HTR-8/SVneo (cell line): ENCODE measurements at regions not wholly inside any gene's neighbourhood (a gene's known extent, or its start where the extent isn't known, plus 50 kb on each side); places are given as distances from the start of the nearest gene placed in this dataset.
"Not testable (repeated sequence)": the region's sequence is repeated elsewhere in the genome, so short reads cannot be mapped to it uniquely, and the experiment has no call there.

ENCODE experiments used
- DNase-seq: peaks from one replicate; pipeline ENCODE4 v3.0.0; 2011; ENCODE audit warnings: low spot score, mixed read lengths; ENCODE audit not compliant: insufficient read length
- FAIRE-seq: peaks from 2 replicates; lab custom pipeline; 2011; peaks lifted over from hg19 to GRCh38; lab: Jason Lieb, UNC

GRCh38 chr2:192570788-192571187, 376.1 kb upstream of the TMEFF2 start:
- FAIRE-seq (no peak), DNase-seq (no peak)

- DNase-seq (no peak), FAIRE-seq (no peak)
These were observed 372.1 kb upstream of the TMEFF2 start for GRCh38 chr2:192566863-192567262.

GRCh38 chr2:192560326-192560725, 365.6 kb upstream of the TMEFF2 start:
- FAIRE-seq (no peak), DNase-seq (no peak)

- DNase-seq (no peak), FAIRE-seq (peak; percentile 26)
These were observed 364.9 kb upstream of the TMEFF2 start for GRCh38 chr2:192559587-192559986.

- FAIRE-seq (no peak), DNase-seq (no peak)
These were observed 363.9 kb upstream of the TMEFF2 start for GRCh38 chr2:192558637-192559036.

- FAIRE-seq (no peak), DNase-seq (no peak)
These were observed 361.0 kb upstream of the TMEFF2 start for GRCh38 chr2:192555740-192556139.

GRCh38 chr2:192551760-192552159, 357.0 kb upstream of the TMEFF2 start:
- DNase-seq = no peak
- no peak for FAIRE-seq

- FAIRE-seq = no peak
- DNase-seq = peak; percentile 34
These were observed 351.8 kb upstream of the TMEFF2 start for GRCh38 chr2:192546565-192546964.

- FAIRE-seq (no peak), DNase-seq (peak; percentile 29)
These were observed 349.7 kb upstream of the TMEFF2 start for GRCh38 chr2:192544371-192544955.

GRCh38 chr2:192542148-192543066, 347.7 kb upstream of the TMEFF2 start:
- DNase-seq, FAIRE-seq: not testable (repeated sequence)

GRCh38 chr2:192539306-192539705, 344.6 kb upstream of the TMEFF2 start:
- no peak for FAIRE-seq
- DNase-seq = no peak

GRCh38 chr2:192536922-192537624, 342.3 kb upstream of the TMEFF2 start:
- no peak for DNase-seq
- FAIRE-seq = no peak

GRCh38 chr2:192535956-192536921, 341.5 kb upstream of the TMEFF2 start:
- FAIRE-seq (no peak), DNase-seq (no peak)

GRCh38 chr2:192534072-192534471, 339.3 kb upstream of the TMEFF2 start:
- FAIRE-seq (no peak), DNase-seq (no peak)

- DNase-seq = not testable (repeated sequence)
- FAIRE-seq = peak; percentile 62
These were observed 330.0 kb upstream of the TMEFF2 start for GRCh38 chr2:192524642-192525251.

GRCh38 chr2:192524214-192524613, 329.5 kb upstream of the TMEFF2 start:
- not testable (repeated sequence) for DNase-seq, FAIRE-seq

- peak; percentile 48 for FAIRE-seq
- DNase-seq = no peak
These were observed 321.2 kb upstream of the TMEFF2 start for GRCh38 chr2:192515937-192516336.

GRCh38 chr2:192513575-192513974, 318.8 kb upstream of the TMEFF2 start:
- no peak for DNase-seq

GRCh38 chr2:192507836-192508450, 313.2 kb upstream of the TMEFF2 start:
- FAIRE-seq, DNase-seq: not testable (repeated sequence)

More at GRCh38 chr2:192513575-192513974, 318.8 kb upstream of the TMEFF2 start:
- FAIRE-seq = no peak
